Neural cell (in vitro differentiated cells): ENCODE measurements at regions not wholly inside any gene's neighbourhood (a gene's known extent, or its start where the extent isn't known, plus 50 kb on each side); places are given as distances from the start of the nearest gene placed in this dataset.

Experiments used
- H2AFZ ChIP-seq: fragments of 200-600, 300-800 bp; sonication (generic), shearing (Covaris generic); 2 replicates; pipeline ENCODE4 v1.6.0; 2014; ENCODE audit warnings: low read depth, mild to moderate bottlenecking, antibody characterized with exemption, low read length, moderate library complexity
- H3F3A ChIP-seq: fragments of 200-600 bp; shearing (Covaris generic); 2 replicates; pipeline ENCODE4 v1.6.1; 2016; ENCODE audit warnings: mild to moderate bottlenecking, moderate library complexity, mixed read lengths, antibody characterized with exemption, low read length; ENCODE audit not compliant: insufficient read depth, poor library complexity, severe bottlenecking
- H3K27ac ChIP-seq: fragments of 200-600, 300-800 bp; sonication (generic), shearing (Covaris generic); 2 replicates; pipeline ENCODE4 v1.5.1; 2014; ENCODE audit warnings: mild to moderate bottlenecking, low read length, moderate library complexity
- H3K27me3 ChIP-seq: fragments of 300-800, 200-600 bp; sonication (generic), shearing (Covaris generic); 2 replicates; pipeline ENCODE4 v1.6.0; 2014; ENCODE audit warnings: mild to moderate bottlenecking, low read depth, low read length, moderate library complexity; ENCODE audit not compliant: insufficient read depth
- H3K36me3 ChIP-seq: fragments of 300-800, 200-600 bp; sonication (generic), shearing (Covaris generic); 2 replicates; pipeline ENCODE4 v1.5.1; 2014; ENCODE audit warnings: mild to moderate bottlenecking, antibody characterized with exemption, low read length, moderate library complexity; ENCODE audit not compliant: insufficient read depth
- H3K4me2 ChIP-seq: fragments of 300-800, 200-600 bp; sonication (generic), shearing (Covaris generic); 2 replicates; pipeline ENCODE4 v1.6.0; 2014; ENCODE audit warnings: mild to moderate bottlenecking, low read length
- H3K4me3 ChIP-seq: fragments of 300-800, 200-600 bp; sonication (generic), shearing (Covaris generic); 2 replicates; pipeline ENCODE4 v1.5.1; 2014; ENCODE audit warnings: mild to moderate bottlenecking, low read length, moderate library complexity
- H3K79me2 ChIP-seq: fragments of 200-600 bp; shearing (Covaris generic); replicated peaks from 2 replicates; pipeline ENCODE4 v1.6.0; 2014; ENCODE audit warnings: mild to moderate bottlenecking, low read length, moderate library complexity; ENCODE audit not compliant: insufficient read depth
- H3K9ac ChIP-seq: fragments of 300-800, 200-600 bp; sonication (generic), shearing (Covaris generic); 2 replicates; pipeline ENCODE4 v1.6.1; 2016; ENCODE audit warnings: mild to moderate bottlenecking, low read length, mixed read lengths
- H3K9me2 ChIP-seq: fragments of 200-600 bp; shearing (Covaris generic); 2 replicates; pipeline ENCODE4 v1.6.1; 2016; ENCODE audit warnings: mild to moderate bottlenecking, low read length, mixed read lengths; ENCODE audit not compliant: insufficient read depth
- H3K9me3 ChIP-seq: fragments of 200-600, 300-800 bp; sonication (generic), shearing (Covaris generic); 2 replicates; pipeline ENCODE4 v1.6.1; 2016; ENCODE audit warnings: mild to moderate bottlenecking, mixed run types, low read length, moderate library complexity, mixed read lengths
- H4K20me1 ChIP-seq: fragments of 200-600 bp; shearing (Covaris generic); 2 replicates; pipeline ENCODE4 v1.6.1; 2016; ENCODE audit warnings: mild to moderate bottlenecking, mixed run types; ENCODE audit not compliant: insufficient read depth
- CTCF ChIP-seq: fragments of 450-650 bp; IDR thresholded peaks from 2 replicates; pipeline ENCODE4 v1.5.1; 2014; ENCODE audit warnings: antibody characterized with exemption, mild to moderate bottlenecking, moderate library complexity; ENCODE audit not compliant: poor library complexity, severe bottlenecking
- EP300 ChIP-seq: fragments of 450-650 bp; conservative IDR thresholded peaks from 2 replicates; pipeline ENCODE4 v1.6.1; 2014; ENCODE audit warnings: antibody characterized with exemption, mild to moderate bottlenecking, moderate library complexity; ENCODE audit not compliant: poor library complexity, severe bottlenecking
- EZH2 ChIP-seq: fragments of 200-600, 300-800 bp; shearing (Covaris generic), sonication (generic); IDR thresholded peaks from 2 replicates; pipeline ENCODE4 v1.6.1; 2014; ENCODE audit warnings: antibody characterized with exemption, low read length, borderline replicate concordance, mild to moderate bottlenecking; ENCODE audit not compliant: insufficient read depth, poor library complexity, severe bottlenecking
- MXI1 ChIP-seq: fragments of 450-650 bp; conservative IDR thresholded peaks from 2 replicates; pipeline ENCODE4 v1.6.1; 2014; ENCODE audit warnings: antibody characterized with exemption, mild to moderate bottlenecking; ENCODE audit not compliant: poor library complexity, severe bottlenecking
- POLR2AphosphoS5 ChIP-seq: IDR thresholded peaks from 2 replicates; pipeline ENCODE4 v1.6.1; 2012
- RAD21 ChIP-seq: fragments of 450-650 bp; conservative IDR thresholded peaks from 2 replicates; pipeline ENCODE4 v1.6.1; 2014; ENCODE audit warnings: antibody characterized with exemption, mild to moderate bottlenecking, moderate library complexity
- REST ChIP-seq: IDR thresholded peaks from 2 replicates; pipeline ENCODE4 v1.6.1; 2012; ENCODE audit warnings: borderline replicate concordance
- SMC3 ChIP-seq: fragments of 450-650 bp; conservative IDR thresholded peaks from 2 replicates; pipeline ENCODE4 v1.6.1; 2014; ENCODE audit warnings: antibody characterized with exemption, mild to moderate bottlenecking, moderate library complexity; ENCODE audit not compliant: poor library complexity
- TAF1 ChIP-seq: IDR thresholded peaks from 2 replicates; pipeline ENCODE4 v1.6.1; 2012; ENCODE audit warnings: low read depth

GRCh38 chr1:9459816-9460407, 79.4 kb upstream of the SLC25A33 start:
- no peaks in the 10 kb centered on the region for H3K27me3 ChIP-seq
- H3K79me2 ChIP-seq, result no peaks in the 10 kb centered on the region
- no peaks in the 10 kb centered on the region for H3F3A ChIP-seq
- TF ChIP-seq POLR2AphosphoS5 (no peak), EZH2 (no peak), SMC3 (no peak), REST (no peak), EP300 (no peak), CTCF (no peak), RAD21 (no peak), TAF1 (no peak)
- H3K4me2 ChIP-seq, result no peak overlapping the region
- no peak overlapping the region for H3K4me3 ChIP-seq
- no peaks in the 10 kb centered on the region for H3K9me3 ChIP-seq
- no peaks in the 10 kb centered on the region for H3K9me2 ChIP-seq
- no peak overlapping the region for H3K27ac ChIP-seq
- H2AFZ ChIP-seq, result no peak overlapping the region
- no peaks in the 10 kb centered on the region for H4K20me1 ChIP-seq
- no peak overlapping the region for H3K9ac ChIP-seq
- no peaks in the 10 kb centered on the region for H3K36me3 ChIP-seq

GRCh38 chr1:9465640-9466039, 73.6 kb upstream of the SLC25A33 start:
- Histone ChIP-seq H3K79me2 (no peaks in the 10 kb centered on the region), H3F3A (no peaks in the 10 kb centered on the region), H3K27ac (no peak overlapping the region), H3K9me2 (no peaks in the 10 kb centered on the region), H2AFZ (no peak overlapping the region), H3K4me2 (no peak overlapping the region), H3K27me3 (no peaks in the 10 kb centered on the region), H3K9me3 (no peaks in the 10 kb centered on the region), H3K4me3 (no peak overlapping the region), H3K9ac (no peak overlapping the region), H4K20me1 (no peaks in the 10 kb centered on the region), H3K36me3 (no peaks in the 10 kb centered on the region)
- no peak for TF ChIP-seq TAF1
- TF ChIP-seq MXI1, result no peak
- no peak for TF ChIP-seq EZH2
- TF ChIP-seq EP300, result no peak
- TF ChIP-seq CTCF, result no peak
- TF ChIP-seq POLR2AphosphoS5, result no peak
- no peak for TF ChIP-seq REST
- no peak for TF ChIP-seq RAD21
- TF ChIP-seq SMC3, result no peak
